ENCODE measurements at regions not wholly inside any gene's neighbourhood (a gene's known extent, or its start where the extent isn't known, plus 50 kb on each side); places are given as distances from the start of the nearest gene placed in this dataset.
"Not testable (repeated sequence)": the region's sequence is repeated elsewhere in the genome, so short reads cannot be mapped to it uniquely, and the experiment has no call there.

DNA sequence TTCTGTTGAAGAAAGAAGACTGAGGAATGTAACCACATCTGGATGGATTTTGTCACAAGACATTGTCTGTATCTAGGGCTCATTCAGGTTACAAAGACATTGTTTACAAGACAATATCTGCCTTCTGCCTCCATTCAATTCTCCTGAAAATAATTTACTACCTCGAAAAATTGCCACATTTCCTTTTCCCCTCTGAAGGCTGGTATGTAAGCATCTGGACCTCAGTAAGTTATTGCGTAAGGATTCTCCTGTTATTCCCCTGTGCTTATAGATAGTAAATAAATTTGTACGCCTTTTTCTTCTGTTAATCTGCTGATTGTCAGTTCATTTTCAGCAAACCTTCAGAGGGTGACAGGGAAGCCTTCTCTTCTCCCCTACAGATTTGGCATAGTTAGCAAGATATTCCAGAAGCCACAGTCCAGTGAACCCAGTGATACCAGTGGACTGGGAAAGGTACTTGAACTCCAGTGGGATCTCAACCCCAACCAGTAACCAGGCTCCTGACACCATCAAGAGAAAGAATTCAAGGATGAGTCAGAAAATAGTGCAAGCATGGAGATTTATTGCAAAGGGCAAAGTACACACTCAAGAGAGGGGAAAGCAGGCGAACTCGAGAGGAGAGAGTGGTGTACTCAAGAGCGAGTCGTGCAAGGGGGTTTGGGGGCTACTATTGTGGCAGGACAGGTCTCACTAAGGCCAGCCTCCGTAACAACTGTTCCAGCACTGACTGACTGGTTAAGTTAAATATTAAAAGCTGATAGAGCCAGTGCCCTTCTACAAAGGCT is 706.9 kb upstream of the GHITM start:
- no peak for DNase-seq (ENCODE audit: low spot score)
- intact Hi-C loops (cut with DNase I), result no loop called here

DNA sequence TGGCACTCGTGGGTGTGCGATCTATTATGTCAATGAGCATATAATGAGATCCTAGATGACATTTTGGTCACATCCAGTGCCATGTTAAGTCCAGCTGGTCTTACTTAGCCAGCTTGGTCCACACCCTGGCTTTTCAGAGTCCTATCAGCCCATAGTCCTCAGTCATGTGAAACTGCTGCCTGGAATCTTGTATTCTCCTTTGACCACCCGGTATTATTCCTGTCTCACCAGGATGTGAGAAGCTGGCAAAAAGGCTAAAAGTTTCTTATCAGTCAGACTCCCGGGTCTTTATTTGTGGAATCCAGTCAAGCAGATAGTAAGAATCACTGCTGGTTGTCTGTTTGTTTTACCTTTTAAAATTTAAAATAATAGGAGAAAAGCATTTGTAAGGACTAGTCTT is 705.6 kb upstream of the GHITM start:
- DNase-seq (ENCODE audit: low spot score), result no peak
- intact Hi-C loops (cut with DNase I), result no loop called here

DNA sequence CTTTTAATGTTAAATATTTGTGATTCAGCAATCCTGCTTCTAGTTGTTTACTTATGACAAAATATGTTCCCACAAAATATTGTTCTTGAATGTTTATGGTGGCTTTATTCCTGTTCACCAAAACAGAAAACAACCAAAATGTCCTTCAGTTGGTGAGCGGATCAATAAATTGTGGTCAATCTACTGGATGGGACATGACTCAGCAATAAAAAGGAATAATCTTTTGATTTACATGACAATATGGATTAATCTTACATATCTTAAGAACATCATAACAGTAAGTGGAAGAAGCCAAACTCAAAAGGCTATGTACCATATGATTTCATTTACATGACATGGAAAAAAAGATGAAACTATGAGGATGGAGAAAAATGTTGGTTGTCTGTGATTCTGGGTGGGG is 691.3 kb upstream of the GHITM start:
- intact Hi-C loops (cut with DNase I), result no loop called here

DNA sequence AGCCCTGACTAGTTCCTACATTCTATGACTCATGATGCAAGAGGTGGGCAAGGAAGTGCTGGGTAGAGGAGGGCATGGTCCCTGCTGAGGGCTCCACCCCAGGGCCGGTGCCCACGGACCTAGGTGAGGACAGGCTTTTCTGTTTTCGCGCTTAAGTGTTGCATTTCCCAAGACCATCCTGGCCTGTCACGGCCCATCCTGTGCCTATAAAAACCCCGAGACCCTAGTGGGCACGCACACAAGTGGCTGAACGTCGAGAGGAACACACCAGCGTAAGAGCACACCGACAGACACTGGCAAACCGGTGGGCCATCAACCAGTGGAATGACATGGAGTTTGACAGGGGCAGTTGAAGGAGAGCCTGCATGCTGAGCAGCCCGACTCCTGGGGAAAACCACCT is 680.7 kb upstream of the GHITM start:
- intact Hi-C loops (cut with DNase I), result no loop called here
- DNase-seq (ENCODE audit: low spot score), result no peak

More for the DNA sequence above, 691.3 kb upstream of the GHITM start:
- DNase-seq (ENCODE audit: low spot score), result no peak

DNA sequence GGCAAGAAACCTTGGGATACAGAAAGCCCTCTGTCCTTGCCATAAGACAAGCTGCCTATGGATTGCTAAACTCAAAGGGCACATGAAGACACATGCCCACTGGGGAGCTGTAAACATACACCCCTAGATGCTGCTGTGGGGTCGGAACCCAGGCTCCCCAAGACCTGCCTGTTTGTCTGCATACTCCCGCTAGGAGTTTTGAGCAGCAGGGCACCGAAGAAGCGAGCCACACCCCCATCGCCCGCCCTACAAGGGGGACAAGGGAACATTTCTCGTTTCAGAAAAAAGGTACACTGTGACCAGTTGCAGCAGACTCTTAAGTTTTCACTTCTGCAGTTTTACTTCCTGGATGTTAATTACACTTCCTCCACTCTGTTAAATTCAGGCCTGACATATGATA is 680.2 kb upstream of the GHITM start:
- no peak for DNase-seq (ENCODE audit: low spot score)
- intact Hi-C loops (cut with DNase I), result no loop called here

DNA sequence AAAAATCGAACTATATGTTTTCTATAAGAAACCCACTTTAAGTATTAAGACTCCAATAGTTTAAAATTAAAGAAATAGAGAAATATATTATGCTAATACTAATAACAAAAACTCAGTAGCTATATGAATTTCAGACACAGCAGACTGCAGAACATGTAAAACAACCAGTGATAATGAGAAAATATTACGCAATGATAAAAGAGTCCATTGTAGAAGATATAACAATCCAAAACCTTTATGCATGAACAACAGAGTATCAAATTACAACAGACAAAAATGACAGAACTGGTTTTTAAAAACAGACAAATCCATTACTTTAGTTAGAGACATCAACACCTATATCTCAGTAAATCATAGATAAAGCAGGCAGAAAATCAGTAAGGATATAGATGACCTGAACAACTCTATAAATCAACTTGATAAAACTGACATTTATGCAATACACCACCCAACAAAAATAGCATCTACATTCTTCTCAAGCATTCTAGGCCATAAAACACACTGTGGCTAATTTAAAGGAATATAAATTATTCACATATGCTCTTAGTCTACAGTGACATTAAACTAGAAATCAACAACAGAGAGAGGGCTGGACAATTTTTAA is 669.5 kb upstream of the GHITM start:
- no peak for DNase-seq (ENCODE audit: low spot score)
- intact Hi-C loops (cut with DNase I), result no loop called here

DNA sequence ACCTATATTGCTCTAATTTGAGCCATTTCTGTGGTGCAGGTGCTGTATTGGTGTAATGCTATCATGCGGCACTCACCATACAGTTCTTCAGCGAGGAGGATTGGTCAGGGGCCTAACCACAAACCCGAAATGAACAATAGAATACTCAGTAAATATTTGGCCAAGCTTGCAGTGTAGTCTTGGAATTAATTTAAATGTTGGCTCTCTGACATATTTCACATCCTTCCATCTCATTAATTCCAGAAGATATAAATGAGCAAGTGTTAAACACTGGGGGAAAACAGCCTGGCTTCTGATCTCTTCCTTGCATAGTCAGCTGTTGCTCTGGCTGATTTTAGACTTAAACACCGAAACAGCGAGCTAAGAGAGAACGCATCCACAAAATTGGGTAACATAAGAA is 663.1 kb upstream of the GHITM start:
- no peak for DNase-seq (ENCODE audit: low spot score)
- intact Hi-C loops (cut with DNase I), result no loop called here

DNA sequence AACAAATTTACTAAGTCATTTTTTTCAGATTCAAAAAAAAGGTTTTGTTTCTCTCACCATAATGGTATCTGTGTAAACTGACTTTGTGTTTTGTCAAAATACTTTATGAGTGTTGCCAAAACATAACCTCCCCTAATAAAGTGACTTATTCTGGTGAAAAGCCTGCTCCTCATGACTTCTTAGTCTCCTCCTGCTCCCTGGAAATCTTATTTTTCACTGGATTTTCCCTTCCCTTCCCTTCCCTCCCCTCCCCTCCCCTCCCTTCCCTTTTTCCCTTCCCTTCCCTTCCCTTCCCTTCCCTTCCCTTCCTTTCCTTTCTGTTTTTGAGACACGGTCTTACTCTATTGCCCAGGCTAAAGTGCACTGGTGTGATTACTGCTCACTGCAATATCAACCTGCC is 650.1 kb upstream of the GHITM start:
- DNase-seq (ENCODE audit: low spot score), result no peak
- intact Hi-C loops (cut with DNase I), result no loop called here

DNA sequence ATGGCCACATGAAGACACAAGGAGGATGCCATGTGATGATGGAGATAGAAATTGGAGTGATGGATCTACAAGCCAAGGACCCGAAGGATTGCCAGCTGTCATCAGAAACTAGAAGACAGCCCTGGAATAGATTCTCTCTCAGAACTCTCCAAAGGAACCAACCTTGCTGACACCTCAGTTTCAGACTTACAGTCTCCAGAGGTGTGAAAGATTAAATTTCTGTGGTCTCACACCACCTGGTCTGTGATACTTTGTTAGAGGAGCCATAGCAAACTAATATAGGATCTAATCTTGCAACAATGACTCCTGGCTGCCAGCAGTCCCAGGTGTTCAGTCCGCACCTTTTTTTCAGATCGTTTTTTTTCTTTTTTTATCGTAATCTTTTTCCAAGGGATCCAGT is 647.3 kb upstream of the GHITM start:
- intact Hi-C loops (cut with DNase I), result no loop called here

DNA sequence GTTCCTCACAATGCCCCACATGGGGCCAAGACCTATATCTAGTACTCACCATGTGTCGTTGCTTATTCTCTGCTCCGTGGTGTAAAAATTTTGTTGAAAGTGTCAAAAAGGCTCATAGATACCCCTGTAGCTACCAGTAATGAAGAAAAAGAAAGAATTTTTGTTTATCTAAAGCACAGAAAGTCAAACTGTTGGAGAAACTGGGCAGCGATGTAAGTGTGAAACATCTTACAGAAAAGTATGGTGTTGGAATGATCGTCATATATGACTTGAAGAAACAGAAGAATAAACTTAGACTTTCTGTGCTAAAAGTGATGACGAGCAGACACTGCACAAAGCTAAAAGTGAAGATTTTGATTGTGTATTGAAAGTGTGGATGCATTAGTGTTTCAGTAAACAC is 626.6 kb upstream of the GHITM start:
- intact Hi-C loops (cut with DNase I), result no loop called here
- DNase-seq (ENCODE audit: low spot score), result no peak

More for the DNA sequence above, 647.3 kb upstream of the GHITM start:
- DNase-seq (ENCODE audit: low spot score), result no peak

DNA sequence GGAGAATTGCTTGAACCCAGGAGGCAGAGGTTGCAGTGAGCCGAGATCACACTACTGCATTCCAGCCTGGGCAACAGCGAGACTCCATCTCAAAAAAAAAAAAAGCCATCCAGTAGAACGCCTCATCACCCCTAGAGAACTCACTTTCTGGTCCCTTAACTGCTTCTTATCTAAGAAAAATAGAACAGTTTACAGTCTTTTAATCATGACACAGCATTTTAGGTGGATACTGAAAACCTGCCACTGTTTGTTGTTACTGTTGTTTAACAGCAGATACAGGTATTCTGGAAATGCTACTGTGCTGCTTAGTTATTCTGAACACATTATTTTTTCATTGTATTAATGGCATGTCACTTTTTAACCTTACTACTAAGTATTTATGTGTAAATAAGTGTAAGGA is 624.3 kb upstream of the GHITM start:
- DNase-seq (ENCODE audit: low spot score), result no peak
- intact Hi-C loops (cut with DNase I), result no loop called here

DNA sequence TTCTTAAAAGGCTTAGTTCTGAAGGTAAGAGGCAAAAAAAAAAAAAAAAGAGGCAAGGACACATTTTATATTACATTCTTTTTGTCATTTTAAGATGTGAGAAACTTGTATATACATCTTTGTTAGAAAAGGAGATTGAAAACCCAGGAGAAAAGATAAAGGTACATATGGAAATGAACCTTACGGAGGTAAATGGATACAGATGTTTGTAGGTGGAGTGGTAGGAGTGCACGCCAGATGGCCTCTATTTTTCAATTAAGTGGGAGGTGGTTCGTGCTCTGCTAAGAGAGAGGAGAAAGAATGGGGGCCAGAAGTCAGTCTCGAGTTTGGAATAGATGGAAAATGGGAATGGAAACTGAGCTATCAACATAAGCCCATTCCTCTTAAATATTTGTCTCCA is 622.5 kb upstream of the GHITM start:
- no peak for DNase-seq (ENCODE audit: low spot score)
- intact Hi-C loops (cut with DNase I), result no loop called here

DNA sequence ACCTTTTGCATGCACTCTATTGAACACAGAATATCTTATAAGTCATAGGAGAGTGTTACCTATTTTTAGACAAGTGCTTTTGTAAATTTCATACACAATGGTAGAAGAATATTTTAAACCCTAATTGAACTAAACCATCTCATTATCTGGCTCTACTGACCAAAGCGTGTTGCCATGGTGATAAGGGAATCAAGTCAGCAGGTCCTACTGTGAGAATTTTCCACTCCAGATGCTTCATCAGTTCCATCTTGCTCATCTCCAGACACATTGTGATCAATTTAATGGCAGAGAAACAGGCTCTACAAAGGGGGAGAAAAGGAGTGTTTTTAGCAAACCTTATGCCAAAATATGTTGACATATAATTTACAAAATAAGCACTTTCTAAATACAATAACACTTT is 621.9 kb upstream of the GHITM start:
- intact Hi-C loops (cut with DNase I), result no loop called here
- no peak for DNase-seq (ENCODE audit: low spot score)

DNA sequence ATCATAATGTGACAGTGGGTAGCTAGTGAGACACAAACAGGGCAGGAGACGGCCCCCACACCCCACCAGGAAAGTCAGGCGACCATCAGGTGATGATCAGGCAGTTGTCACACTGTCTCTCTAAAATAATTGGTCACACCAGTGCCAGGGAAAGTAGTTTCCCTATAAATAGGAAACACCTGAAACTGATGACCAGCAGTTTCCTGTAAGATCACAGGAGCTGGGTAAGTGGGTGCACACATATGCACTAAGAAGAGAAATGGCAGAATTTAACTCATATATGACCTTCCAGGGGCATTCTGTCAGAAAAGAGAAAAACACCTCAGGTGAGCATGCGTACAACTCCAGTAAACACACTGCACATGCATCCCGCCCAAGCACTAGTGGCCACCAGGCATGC is 620.5 kb upstream of the GHITM start:
- intact Hi-C loops (cut with DNase I), result no loop called here
- DNase-seq (ENCODE audit: low spot score), result no peak

DNA sequence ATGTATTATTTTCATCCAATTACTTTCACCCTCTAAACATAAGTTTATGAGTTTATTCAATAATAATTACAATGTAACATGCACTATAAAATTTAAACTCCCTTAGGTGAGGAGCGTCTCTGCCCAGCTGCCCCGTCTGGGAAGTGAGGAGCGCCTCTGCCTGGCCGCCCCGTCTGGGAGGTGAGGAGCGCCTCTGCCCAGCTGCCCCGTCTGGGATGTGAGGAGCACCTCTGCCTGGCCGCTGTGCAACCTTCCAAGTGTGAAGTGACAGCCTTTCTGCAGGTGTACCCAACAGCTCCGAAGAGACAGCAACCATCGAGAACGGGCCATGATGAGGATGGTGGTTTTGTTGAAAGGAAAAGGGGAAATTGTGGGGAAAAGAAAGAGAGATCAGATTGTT is 618.9 kb upstream of the GHITM start:
- intact Hi-C loops (cut with DNase I); DNase-seq (ENCODE audit: low spot score): not testable (repeated sequence)

DNA sequence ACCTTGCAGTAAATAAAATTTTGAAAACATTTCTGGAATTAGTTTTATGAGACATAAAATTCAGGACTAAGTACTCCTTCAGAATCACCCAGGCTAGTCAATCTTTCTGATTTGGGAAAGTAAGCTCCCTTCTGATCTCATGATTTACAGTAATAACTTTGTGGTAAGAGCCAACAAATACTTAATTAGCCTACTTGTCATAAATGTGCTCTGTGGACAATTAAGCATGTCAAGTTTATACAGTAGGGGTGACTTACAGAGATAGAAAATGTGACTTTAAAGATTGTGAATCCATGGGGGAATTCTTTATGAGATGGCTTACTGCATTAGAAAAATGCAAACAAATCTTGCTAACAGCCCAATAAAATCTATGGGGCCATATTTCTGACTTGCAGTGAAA is 616.9 kb upstream of the GHITM start:
- DNase-seq (ENCODE audit: low spot score), result no peak
- intact Hi-C loops (cut with DNase I), result no loop called here

DNA sequence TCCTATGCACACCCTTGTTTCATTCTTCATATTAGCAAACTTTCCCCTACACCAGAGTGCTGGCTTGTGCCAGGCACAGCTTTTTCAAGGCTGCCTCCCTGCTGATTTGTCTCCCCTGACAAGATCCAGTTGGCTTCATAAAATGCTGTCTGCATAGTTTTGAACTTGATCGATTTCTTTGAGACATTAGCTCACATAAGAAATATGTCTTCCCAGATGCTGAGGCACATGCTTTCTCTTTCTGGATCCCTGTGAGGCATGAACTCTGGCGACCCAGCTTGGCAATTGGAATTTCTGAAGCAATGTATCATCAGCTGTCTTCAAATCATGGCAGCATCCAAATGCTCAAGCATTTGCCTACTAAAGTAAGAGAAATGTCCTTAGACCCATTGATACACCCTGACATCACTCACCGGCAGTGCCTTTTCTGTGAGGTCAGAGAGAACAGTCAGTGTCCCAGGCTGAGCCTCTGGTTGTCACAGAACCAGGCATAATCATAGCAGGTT is 616.4 kb upstream of the GHITM start:
- intact Hi-C loops (cut with DNase I), result no loop called here
- DNase-seq (ENCODE audit: low spot score), result no peak

DNA sequence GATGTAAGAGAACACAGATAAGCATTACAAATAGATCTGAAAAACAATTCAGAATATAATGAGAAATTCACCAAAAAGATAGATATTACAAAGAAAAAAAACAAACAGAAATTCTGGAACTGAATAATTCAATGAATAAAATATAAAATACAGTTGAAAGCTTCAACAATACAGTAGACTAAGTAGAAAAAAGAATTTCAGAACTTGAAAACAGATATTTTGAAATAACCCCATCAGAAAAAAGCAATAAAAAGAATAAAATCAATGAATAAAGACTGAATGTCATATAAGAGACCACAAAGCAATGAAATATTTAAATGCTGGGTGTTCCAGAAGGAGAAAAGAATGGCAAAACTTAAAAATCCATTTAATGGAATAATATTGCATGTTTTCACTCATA is 611.4 kb upstream of the GHITM start:
- DNase-seq (ENCODE audit: low spot score), result no peak
- intact Hi-C loops (cut with DNase I), result no loop called here

DNA sequence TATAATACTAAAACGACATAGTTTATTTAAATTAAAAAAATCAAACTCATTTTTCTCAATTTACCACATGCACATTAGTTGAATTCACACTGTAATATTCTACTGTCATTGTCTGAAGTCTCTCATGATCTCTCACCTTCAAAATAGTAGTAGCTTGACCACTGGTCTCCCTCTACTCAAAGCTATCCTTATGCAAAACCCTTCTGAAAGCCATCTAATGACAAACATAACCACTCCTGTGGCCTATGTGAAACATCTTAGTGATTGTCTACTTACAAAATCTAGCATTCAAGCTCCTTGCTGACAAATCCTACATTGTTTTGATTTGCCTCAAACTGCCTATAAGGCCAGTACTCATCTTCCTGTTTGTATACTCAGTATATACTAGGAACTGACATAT is 606.0 kb upstream of the GHITM start:
- intact Hi-C loops (cut with DNase I), result no loop called here
- no peak for DNase-seq (ENCODE audit: low spot score)

DNA sequence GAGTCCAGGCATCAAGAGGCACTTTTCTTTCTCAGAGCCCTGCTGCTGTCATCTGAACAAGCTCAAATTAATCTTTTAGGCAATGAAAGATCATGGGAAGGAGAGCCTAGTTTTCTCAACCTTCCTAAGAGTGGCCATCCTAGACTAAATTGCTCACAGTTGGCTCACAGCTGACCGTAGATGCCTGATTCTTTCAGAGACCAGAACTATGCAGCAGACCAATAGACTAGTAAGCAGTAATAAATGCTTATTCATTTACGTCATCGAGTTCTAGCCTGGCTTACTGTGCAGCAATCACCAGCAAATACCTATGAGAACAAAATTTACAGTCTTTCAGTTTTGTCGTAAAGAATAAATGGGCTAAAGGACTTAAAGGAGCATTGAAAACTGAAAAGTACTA is 602.9 kb upstream of the GHITM start:
- no peak for DNase-seq (ENCODE audit: low spot score)
- intact Hi-C loops (cut with DNase I), result no loop called here

DNA sequence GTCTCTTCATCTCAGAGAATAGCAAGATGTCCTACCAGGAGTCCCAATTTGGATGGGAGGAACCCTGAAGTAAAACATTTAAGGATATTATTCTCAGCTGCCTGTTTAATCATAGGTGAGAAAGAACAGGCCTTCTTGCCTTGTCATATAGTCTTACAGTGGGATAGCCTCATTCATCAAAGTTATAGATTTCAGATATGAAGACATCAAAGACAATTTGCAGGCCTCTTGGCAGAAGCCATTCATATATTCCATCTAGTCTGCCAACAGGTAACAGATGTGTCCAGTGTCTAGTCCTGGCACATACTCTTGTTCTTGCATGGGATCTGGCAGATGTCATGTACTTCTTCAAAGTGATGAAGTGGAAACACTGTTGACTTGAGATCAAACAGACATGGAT is 601.3 kb upstream of the GHITM start:
- intact Hi-C loops (cut with DNase I), result no loop called here
- no peak for DNase-seq (ENCODE audit: low spot score)

Measured in posterior vena cava (tissue), 2 donors.